GM12878 (cell line): ENCODE measurements at regions not wholly inside any gene's neighbourhood (a gene's known extent, or its start where the extent isn't known, plus 50 kb on each side); places are given as distances from the start of the nearest gene placed in this dataset.

Experiments
- ATAC-seq: fragments of 200-7000 bp; cut with Tn5 transposase; 3 replicates; pipeline ENCODE4 v1.9.1; 2020; ENCODE audit warnings: mild to moderate bottlenecking, moderate library complexity
- BruUV-seq: library from RNA; stranded (reverse); fragments of 400-500 nt; replicated peaks from 2 replicates; lab custom pipeline; 2021; lab: Mats Ljungman, UMichigan
- CTCF ChIA-PET: fragments of 300-600 bp; sonication (Branson Sonifier 250); formaldehyde crosslinking; extraction: SDS; loops from one replicate; lab custom pipeline; 2021; ENCODE audit warnings: inconsistent platforms; lab: Yijun Ruan, JAX
- POLR2A ChIA-PET: fragments of 350-600 bp; formaldehyde crosslinking; extraction: SDS; loops from one replicate; lab custom pipeline; 2021; ENCODE audit warnings: inconsistent platforms; lab: Charles Lee
- RAD21 ChIA-PET: fragments of 300-600 bp; sonication (Branson Sonifier 250); formaldehyde crosslinking; loops from one replicate; lab custom pipeline; 2023; ENCODE audit warnings: antibody characterized with exemption; ENCODE audit not compliant: unreplicated experiment; lab: Charles Lee
- SMC1A ChIA-PET: fragments of 300-600 bp; sonication (Branson Sonifier 250); formaldehyde crosslinking; loops from one replicate; lab custom pipeline; 2023; ENCODE audit not compliant: unreplicated experiment, uncharacterized antibody; lab: Charles Lee
- DNase-seq: peaks from one replicate; pipeline ENCODE4 v3.0.0-alpha.2; 2011; ENCODE audit warnings: low read depth, low spot score
- FAIRE-seq: peaks from 3 replicates; lab custom pipeline; 2011; peaks lifted over from hg19 to GRCh38; lab: Jason Lieb, UNC
- H2AFZ ChIP-seq: 2 replicates; pipeline ENCODE4 v1.6.0; 2011; ENCODE audit warnings: low read depth, low read length, control low read depth; ENCODE audit not compliant: control insufficient read depth
- H3K27ac ChIP-seq: 2 replicates; pipeline ENCODE4 v1.5.1; 2011; ENCODE audit warnings: control low read depth; ENCODE audit not compliant: control insufficient read depth, insufficient read depth
- H3K27me3 ChIP-seq, 2 experiments: replicated peaks in 1 of 2; 2 replicates each; pipeline versions ENCODE4 v1.6.0 to v1.6.1; 2011; ENCODE audit warnings: low read length in 1 of 2; ENCODE audit not compliant: control insufficient read depth in 2 of 2, insufficient read depth in 2 of 2
- H3K36me3 ChIP-seq, 2 experiments: 2 replicates each; pipeline ENCODE4 v1.5.1; 2011; ENCODE audit warnings: low read length in 1 of 2; ENCODE audit not compliant: control insufficient read depth in 2 of 2, insufficient read depth in 2 of 2
- H3K4me1 ChIP-seq: 2 replicates; pipeline ENCODE4 v1.6.1; 2011; ENCODE audit warnings: mild to moderate bottlenecking, low read length, moderate library complexity, mixed read lengths; ENCODE audit not compliant: control insufficient read depth, insufficient read depth
- H3K4me2 ChIP-seq: 2 replicates; pipeline ENCODE4 v1.6.0; 2011; ENCODE audit warnings: control low read depth; ENCODE audit not compliant: control insufficient read depth, insufficient read depth
- H3K4me3 ChIP-seq: fragments of 200-600 bp; sonication (generic); 2 replicates; pipeline ENCODE4 v1.5.1; 2016
- H3K79me2 ChIP-seq: 2 replicates; pipeline ENCODE4 v1.6.0; 2011; ENCODE audit warnings: low read length; ENCODE audit not compliant: control insufficient read depth, insufficient read depth
- H3K9ac ChIP-seq: 2 replicates; pipeline ENCODE4 v1.8.0; 2011; ENCODE audit warnings: low read length, control low read depth, mixed read lengths; ENCODE audit not compliant: control insufficient read depth, insufficient read depth
- H3K9me3 ChIP-seq: replicated peaks from 3 replicates; pipeline ENCODE4 v1.5.1; 2011; ENCODE audit warnings: mild to moderate bottlenecking, low read length; ENCODE audit not compliant: control insufficient read depth, insufficient read depth
- H4K20me1 ChIP-seq: 2 replicates; pipeline ENCODE4 v1.6.0; 2011; ENCODE audit not compliant: control insufficient read depth, insufficient read depth
- E2F4 ChIP-seq: IDR thresholded peaks from 2 replicates; pipeline ENCODE4 v1.6.1; 2012; ENCODE audit warnings: low read depth, low read length, improper control_type of control experiment
- EGR1 ChIP-seq, 2 experiments: IDR thresholded peaks; 1 replicate in 1 of 2; 2 replicates in 1 of 2; pipeline ENCODE4 v1.6.1; 2011 to 2012; ENCODE audit warnings: low read depth in 2 of 2, low read length in 2 of 2, borderline replicate concordance in 1 of 2, mild to moderate bottlenecking in 1 of 2, moderate library complexity in 1 of 2
- FOXK2 ChIP-seq: fragments of 450-650 bp; IDR thresholded peaks from 2 replicates; pipeline ENCODE4 v1.6.1; 2017; ENCODE audit warnings: mild to moderate bottlenecking, moderate library complexity
- IKZF1 ChIP-seq: fragments of 450-650 bp; conservative IDR thresholded peaks from 2 replicates; pipeline ENCODE4 v1.6.1; 2017; ENCODE audit warnings: antibody characterized with exemption, mild to moderate bottlenecking
- JUND ChIP-seq: IDR thresholded peaks from 2 replicates; pipeline ENCODE4 v1.6.1; 2012; ENCODE audit warnings: low read depth, mild to moderate bottlenecking, low read length, improper control_type of control experiment, moderate library complexity
- MXI1 ChIP-seq: fragments of 150-350 bp; IDR thresholded peaks from 2 replicates; pipeline ENCODE4 v1.6.1; 2011; ENCODE audit warnings: low read depth, mild to moderate bottlenecking, inconsistent platforms, low read length, improper control_type of control experiment
- MYB ChIP-seq: fragments of 150-350 bp; IDR thresholded peaks from 2 replicates; pipeline ENCODE4 v1.6.1; 2014; ENCODE audit warnings: mild to moderate bottlenecking, low read depth, low read length, borderline replicate concordance
- NFYB ChIP-seq: IDR thresholded peaks from 2 replicates; pipeline ENCODE4 v1.6.1; 2011; ENCODE audit warnings: low read depth, mild to moderate bottlenecking, low read length, improper control_type of control experiment, moderate library complexity; ENCODE audit not compliant: insufficient read depth
- PBX3 ChIP-seq: IDR thresholded peaks from 2 replicates; pipeline ENCODE4 v1.6.1; 2011; ENCODE audit warnings: mild to moderate bottlenecking, low read depth, low read length, moderate library complexity; ENCODE audit not compliant: insufficient replicate concordance
- RBBP5 ChIP-seq: fragments of 200-600 bp; sonication (generic); conservative IDR thresholded peaks from 2 replicates; pipeline ENCODE4 v1.6.1; 2016
- SMARCA5 ChIP-seq: fragments of 450-650 bp; IDR thresholded peaks from 2 replicates; pipeline ENCODE4 v1.6.1; 2017; ENCODE audit warnings: mild to moderate bottlenecking
- TARDBP ChIP-seq: IDR thresholded peaks from 2 replicates; pipeline ENCODE4 v1.6.1; 2016; ENCODE audit warnings: borderline replicate concordance
- USF1 ChIP-seq: IDR thresholded peaks from 2 replicates; pipeline ENCODE4 v1.6.1; 2011; ENCODE audit warnings: borderline replicate concordance, low read depth, mild to moderate bottlenecking, moderate library complexity, mixed read lengths, low read length; ENCODE audit not compliant: insufficient read depth; ENCODE audit errors: extremely low read length
- YY1 ChIP-seq: IDR thresholded peaks from 2 replicates; pipeline ENCODE4 v1.6.1; 2011; ENCODE audit warnings: low read depth, mild to moderate bottlenecking, low read length
- ZZZ3 ChIP-seq: IDR thresholded peaks from 2 replicates; pipeline ENCODE4 v1.6.1; 2011; ENCODE audit warnings: low read depth; ENCODE audit not compliant: control insufficient read depth, insufficient read length
- WGBS: methylation state at CpG from one replicate; pipeline ENCODE4 v1.1.6; 2016; ENCODE audit warnings: low lambda C conversion rate; ENCODE audit not compliant: insufficient replicate concordance, insufficient coverage; ENCODE audit errors: missing lambda C conversion rate; 5-methylcytosine and 5-hydroxymethylcytosine counted together
- in situ Hi-C: fragments of 300-500 bp; cut with MboI; formaldehyde crosslinking; loops from 9 replicates; pipeline ENCODE4 v1.14.3; 2018; ENCODE audit warnings: mixed read lengths
- intact Hi-C: fragments of 100-400 bp; cut with micrococcal nuclease; formaldehyde crosslinking; loops from one replicate; pipeline ENCODE4 v1.14.2; 2022; ENCODE audit not compliant: unreplicated experiment

- TF ChIP-seq TARDBP (no peak), SMARCA5 (no peak), IKZF1 (no peak), MYB (no peak), YY1 (no peak), JUND (no peak), ZZZ3 (no peak), EGR1 (IDR thresholded peaks at IDR 0.05; ENCODE audit: borderline replicate concordance in 1 of 2, low read depth in 2 of 2, low read length in 2 of 2) (no peak), FOXK2 (no peak), MXI1 (no peak)
- TF ChIP-seq, all 136 proteins: peak for 0
Measured at GRCh38 chr16:5575646-5576245, 478.2 kb upstream of the EEF2KMT start (continued).

DNA sequence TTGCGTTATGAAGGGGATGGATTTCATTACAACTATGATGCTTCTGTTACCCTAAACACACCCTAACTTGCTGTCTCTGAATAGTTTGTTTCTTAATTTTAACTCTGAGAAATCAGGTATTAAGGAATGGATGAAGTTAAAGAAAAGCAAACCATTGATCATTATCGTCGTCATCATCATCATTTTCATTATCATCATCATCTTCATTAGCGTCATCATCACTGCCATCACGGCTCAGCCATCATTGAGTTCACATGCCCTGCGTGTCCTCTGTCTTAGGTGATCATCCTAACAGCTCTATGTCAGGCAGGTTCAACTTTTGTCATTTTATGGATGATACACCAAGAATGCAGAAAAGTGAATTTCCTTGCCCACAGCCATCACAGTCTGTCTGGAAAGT lies 477.5 kb upstream of the EEF2KMT start:
- Histone ChIP-seq H3K79me2 (no peaks in the 10 kb centered on the region), H4K20me1 (no peaks in the 10 kb centered on the region), H3K27ac (no peak overlapping the region), H3K4me1 (no peaks in the 10 kb centered on the region), H3K4me3 (no peak overlapping the region), H3K27me3 (no peaks in the 10 kb centered on the region), H2AFZ (no peak overlapping the region), H3K9ac (no peak overlapping the region), H3K4me2 (no peak overlapping the region), H3K36me3 (no peaks in the 10 kb centered on the region), H3K9me3 (no peaks in the 10 kb centered on the region; the same call in 2 of the 3 replicates)
- DNase-seq (no peak), ATAC-seq (no peak), FAIRE-seq (no peak)
- POLR2A ChIA-PET, result no interaction called here
- SMC1A ChIA-PET, result no interaction called here
- WGBS, result 58% methylated on average over 6 of the region's 6 CpGs
- in situ Hi-C loops, result no loop called here
- TF ChIP-seq NFYB (no peak), PBX3 (no peak), RBBP5 (no peak), E2F4 (no peak), USF1 (no peak)
- RAD21 ChIA-PET, result no interaction called here
- CTCF ChIA-PET, result no interaction called here
- BruUV-seq, result no TSS peak
- intact Hi-C loops, result no loop called here
